ENCODE measurements at regions not wholly inside any gene's neighbourhood (a gene's known extent, or its start where the extent isn't known, plus 50 kb on each side); places are given as distances from the start of the nearest gene placed in this dataset.

GRCh38 chr10:43867667-43868565 is 219.2 kb upstream of the ZNF32 start:
- TF ChIP-seq, protein P1, sequence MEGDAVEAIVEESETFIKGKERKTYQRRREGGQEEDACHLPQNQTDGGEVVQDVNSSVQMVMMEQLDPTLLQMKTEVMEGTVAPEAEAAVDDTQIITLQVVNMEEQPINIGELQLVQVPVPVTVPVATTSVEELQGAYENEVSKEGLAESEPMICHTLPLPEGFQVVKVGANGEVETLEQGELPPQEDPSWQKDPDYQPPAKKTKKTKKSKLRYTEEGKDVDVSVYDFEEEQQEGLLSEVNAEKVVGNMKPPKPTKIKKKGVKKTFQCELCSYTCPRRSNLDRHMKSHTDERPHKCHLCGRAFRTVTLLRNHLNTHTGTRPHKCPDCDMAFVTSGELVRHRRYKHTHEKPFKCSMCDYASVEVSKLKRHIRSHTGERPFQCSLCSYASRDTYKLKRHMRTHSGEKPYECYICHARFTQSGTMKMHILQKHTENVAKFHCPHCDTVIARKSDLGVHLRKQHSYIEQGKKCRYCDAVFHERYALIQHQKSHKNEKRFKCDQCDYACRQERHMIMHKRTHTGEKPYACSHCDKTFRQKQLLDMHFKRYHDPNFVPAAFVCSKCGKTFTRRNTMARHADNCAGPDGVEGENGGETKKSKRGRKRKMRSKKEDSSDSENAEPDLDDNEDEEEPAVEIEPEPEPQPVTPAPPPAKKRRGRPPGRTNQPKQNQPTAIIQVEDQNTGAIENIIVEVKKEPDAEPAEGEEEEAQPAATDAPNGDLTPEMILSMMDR (IDR thresholded peaks at IDR 0.05), result no peak
- TF ChIP-seq POLR2A (IDR thresholded peaks at IDR 0.05), result no peak

All from gastroesophageal sphincter (tissue), 3 donors.